Prostate gland (tissue), 2 donors: ENCODE measurements at regions not wholly inside any gene's neighbourhood (a gene's known extent, or its start where the extent isn't known, plus 50 kb on each side); places are given as distances from the start of the nearest gene placed in this dataset.

Experiments
- POLR2A ChIP-seq: fragments of 450-650 bp; IDR thresholded peaks from one replicate; pipeline ENCODE4 v1.6.1; 2016; ENCODE audit warnings: antibody characterized with exemption, mild to moderate bottlenecking
- POLR2AphosphoS5 ChIP-seq: sonication (generic); formaldehyde crosslinking; IDR thresholded peaks from one replicate; pipeline ENCODE4 v1.6.1; 2017; ENCODE audit warnings: antibody characterized with exemption
- TF ChIP-seq, protein P1 (sequence below), 4 experiments: fragments of 200-600 bp in 2 of 4; fragments of 450-650 bp in 2 of 4; sonication (generic) in 2 of 4; IDR thresholded peaks; 1 replicate in 3 of 4; 2 replicates in 1 of 4; pipeline ENCODE4 v1.5.1; 2016 to 2019; ENCODE audit warnings: antibody characterized with exemption in 4 of 4, mild to moderate bottlenecking in 2 of 4, moderate library complexity in 2 of 4

DNA sequence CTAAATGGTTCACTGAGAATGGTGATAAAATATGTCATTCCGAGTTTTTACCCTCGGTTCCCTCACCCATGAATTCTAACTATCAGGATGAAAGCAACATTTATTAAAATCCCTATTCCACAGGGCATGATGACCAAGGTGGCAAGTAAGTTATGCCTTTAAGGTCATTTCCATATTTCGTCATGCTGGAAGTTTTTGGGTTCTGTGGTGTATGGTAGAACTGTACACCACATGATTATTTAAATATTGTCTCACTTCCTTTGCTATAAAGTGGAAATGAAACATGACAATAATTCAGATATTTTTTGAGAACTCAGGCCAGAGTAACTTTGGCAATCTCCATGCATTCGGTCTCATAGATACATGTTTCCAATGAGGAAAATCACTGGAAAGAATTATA, 68.5 kb upstream of the CARD18 start:
- TF ChIP-seq, protein P1, sequence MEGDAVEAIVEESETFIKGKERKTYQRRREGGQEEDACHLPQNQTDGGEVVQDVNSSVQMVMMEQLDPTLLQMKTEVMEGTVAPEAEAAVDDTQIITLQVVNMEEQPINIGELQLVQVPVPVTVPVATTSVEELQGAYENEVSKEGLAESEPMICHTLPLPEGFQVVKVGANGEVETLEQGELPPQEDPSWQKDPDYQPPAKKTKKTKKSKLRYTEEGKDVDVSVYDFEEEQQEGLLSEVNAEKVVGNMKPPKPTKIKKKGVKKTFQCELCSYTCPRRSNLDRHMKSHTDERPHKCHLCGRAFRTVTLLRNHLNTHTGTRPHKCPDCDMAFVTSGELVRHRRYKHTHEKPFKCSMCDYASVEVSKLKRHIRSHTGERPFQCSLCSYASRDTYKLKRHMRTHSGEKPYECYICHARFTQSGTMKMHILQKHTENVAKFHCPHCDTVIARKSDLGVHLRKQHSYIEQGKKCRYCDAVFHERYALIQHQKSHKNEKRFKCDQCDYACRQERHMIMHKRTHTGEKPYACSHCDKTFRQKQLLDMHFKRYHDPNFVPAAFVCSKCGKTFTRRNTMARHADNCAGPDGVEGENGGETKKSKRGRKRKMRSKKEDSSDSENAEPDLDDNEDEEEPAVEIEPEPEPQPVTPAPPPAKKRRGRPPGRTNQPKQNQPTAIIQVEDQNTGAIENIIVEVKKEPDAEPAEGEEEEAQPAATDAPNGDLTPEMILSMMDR (IDR thresholded peaks at IDR 0.05): no peak
- TF ChIP-seq POLR2A (no peak), POLR2AphosphoS5 (no peak)
